ENCODE measurements at regions not wholly inside any gene's neighbourhood (a gene's known extent, or its start where the extent isn't known, plus 50 kb on each side); places are given as distances from the start of the nearest gene placed in this dataset.

DNA sequence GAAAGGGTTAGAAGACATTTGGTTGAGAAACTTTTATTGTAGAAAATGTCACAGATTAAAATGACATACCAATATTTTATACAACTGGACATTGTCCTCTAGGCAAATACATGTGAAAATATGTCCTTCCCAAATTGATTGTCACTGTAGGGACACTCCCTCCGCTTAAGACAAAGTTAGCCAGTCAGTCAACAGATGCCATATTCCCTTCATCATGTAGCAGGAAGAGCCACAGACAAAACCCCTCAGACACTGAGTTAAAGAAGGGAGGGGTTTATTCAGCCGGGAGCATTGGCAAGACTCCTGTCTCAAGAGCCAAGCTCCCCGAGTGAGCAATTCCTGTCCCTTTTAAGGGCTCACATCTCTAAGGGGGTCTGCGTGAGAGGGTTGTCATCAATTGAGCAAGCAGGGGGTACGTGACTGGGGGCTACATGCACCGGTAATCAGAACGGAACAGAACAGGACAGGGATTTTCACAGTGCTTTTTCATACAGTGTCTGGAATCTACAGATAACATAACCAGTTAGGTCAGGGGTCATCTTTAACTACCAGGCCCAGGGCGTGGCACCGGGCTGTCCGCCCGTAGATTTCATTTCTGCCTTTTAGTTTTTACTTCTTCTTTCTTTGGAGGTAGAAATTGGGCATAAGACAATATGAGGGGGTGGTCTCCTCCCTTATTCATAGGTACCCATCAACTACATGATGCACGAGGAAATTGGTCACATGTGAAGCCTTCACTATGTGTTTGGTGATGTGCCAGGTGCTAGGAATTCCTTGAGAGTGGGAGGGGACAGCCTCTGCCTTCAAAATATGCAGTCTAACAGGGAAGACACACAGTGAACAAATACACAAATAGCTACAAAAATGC is 155.7 kb upstream of the CDYL start:
- DNase-seq (ENCODE audit: low read depth in 3 of 3, low spot score in 1 of 3) = no peak

DNA sequence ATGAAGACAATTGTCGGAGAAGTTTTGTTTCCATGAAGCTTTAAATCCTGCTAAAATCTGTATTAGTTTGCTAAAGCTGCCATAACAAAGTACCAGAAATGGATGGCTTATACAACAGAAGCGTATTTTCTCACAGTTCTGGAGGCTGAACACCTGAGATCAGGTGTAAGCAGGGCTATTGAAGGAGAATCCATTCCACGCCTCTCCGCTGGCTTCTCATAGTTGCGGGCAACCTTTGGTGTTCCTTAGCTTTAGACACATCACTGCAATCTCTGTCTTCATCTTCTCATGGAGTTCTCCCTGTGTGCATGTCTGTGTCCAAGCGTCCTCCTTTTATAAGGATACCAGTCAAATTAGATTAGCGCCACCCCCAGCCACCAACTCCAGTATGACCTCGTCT is 159.9 kb upstream of the CDYL start:
- DNase-seq (ENCODE audit: low read depth in 3 of 3, low spot score in 1 of 3) = no peak

DNA sequence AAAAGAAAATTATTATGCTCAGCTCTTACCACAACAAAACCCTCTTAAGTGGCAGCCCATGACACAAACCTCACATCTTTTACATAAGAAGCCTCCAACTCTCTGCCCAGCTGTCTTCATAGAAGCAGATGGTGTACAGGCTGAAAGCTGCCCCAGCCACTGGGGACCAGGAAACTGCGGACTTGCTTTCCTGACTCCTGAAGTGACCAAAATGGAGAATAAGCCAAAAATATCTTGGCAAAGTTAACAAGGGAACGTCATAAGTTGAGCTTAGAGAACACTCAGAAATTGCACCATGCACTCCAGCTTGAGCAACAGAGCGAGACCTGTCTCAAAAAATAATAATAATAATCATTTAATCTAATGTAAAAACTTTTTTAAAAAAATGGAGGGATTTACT is 160.3 kb upstream of the CDYL start:
- no peak for DNase-seq (ENCODE audit: low read depth in 3 of 3, low spot score in 1 of 3)

DNA sequence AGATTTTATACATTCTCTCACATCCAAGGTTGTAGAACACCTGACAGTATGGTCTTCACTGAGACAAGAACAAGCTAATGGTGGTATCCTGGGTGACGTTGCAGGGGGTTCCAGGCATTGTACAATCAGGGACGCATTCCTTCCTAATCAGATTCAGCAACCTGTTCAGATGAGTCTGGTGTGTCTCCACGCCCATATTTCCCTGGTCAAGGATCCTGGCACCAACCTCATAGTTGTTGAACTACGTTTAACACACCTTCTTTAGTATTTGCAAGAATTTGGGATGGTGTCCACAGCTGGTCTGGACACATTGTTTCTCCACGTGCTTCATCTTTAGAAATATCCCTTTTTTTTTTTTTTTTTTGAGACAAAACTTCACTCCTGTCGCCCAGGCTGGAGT is 161.0 kb upstream of the CDYL start:
- no peak for DNase-seq (ENCODE audit: low read depth in 3 of 3, low spot score in 1 of 3)

DNA sequence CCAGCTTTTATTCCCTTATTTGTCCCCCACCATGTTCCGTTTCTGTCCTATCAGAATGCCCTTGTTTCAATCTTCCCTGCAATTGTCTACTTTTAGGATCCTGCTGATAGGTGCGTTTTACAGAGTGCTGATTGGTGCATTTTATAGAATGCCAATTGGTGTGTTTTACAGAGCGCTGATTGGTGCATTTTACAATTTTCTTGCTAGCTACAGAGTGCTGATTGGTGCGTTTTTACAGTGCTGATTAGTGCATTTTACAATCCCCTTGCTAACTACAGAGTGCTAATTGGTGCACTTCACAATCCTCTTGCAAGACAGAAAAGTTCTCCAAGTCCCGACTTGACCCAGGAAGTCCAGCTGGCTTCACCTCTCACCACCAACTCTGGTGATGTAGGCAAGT is 161.6 kb upstream of the CDYL start:
- no peak for DNase-seq (ENCODE audit: low read depth in 3 of 3, low spot score in 1 of 3)

DNA sequence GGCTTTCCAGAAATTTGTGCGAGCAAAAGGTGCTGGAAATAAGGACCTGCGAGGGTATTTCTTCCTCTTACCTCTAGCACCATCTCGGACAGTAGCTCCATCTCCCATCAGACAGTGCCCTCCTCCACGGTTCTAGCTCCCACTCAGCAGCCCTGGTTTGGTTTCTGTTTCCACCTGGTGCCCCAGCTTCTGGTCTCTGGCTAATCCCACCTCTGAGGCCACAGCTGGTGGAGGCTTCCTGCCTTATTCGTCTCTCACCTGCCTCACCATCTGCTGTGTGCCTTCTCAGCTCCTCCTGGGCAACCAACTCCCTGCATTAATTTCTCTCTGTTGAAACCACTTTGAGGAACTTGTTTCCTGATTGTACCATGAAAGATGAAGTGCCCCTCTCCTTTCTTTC is 162.4 kb upstream of the CDYL start:
- no peak for DNase-seq (ENCODE audit: low read depth in 3 of 3, low spot score in 1 of 3)

DNA sequence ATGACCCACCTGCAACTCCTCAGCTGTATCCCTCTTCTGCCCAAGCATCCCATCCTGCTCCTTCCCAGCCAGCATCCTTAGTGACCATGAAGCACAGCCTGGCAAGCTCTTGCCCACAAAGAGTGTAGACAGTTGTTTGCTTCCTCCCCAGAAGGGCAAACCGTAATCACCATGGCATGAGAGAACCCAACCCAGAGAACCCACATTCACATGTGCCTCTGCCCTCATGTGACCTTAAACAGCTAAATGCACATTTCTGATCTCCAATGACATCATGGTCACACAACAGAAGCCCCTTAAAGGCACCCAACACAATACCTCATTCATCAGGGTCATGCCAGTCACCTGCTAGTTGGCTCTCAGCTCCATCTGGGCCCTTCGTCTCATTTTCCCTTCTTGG is 162.8 kb upstream of the CDYL start:
- no peak for DNase-seq (ENCODE audit: low read depth in 3 of 3, low spot score in 1 of 3)

DNA sequence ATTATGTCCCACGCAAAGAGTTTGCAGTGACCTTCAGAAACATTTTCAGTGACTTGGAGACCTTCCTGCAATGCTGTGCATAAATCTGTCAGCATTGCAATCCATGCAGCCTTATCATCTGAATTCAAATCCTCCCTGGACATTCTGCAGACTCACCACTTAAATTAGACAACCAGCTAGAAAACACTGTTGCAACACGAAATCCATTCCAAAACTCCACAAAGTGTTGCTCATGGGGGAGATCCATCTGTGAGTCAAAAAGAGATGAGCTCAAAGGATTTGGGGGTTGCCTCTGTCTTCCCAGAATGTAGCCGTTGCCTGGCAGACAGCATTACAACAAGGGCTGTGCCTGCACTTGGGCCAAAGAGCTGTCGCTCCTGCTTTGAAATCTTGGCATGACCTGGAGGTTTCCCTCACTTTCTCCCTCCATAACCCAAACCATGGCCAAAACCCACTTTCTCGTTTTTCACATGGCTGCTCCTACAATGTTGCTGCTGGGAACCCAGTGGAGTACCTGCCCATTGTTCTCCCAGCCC is 163.5 kb upstream of the CDYL start:
- DNase-seq (ENCODE audit: low read depth in 3 of 3, low spot score in 1 of 3) = no peak

DNA sequence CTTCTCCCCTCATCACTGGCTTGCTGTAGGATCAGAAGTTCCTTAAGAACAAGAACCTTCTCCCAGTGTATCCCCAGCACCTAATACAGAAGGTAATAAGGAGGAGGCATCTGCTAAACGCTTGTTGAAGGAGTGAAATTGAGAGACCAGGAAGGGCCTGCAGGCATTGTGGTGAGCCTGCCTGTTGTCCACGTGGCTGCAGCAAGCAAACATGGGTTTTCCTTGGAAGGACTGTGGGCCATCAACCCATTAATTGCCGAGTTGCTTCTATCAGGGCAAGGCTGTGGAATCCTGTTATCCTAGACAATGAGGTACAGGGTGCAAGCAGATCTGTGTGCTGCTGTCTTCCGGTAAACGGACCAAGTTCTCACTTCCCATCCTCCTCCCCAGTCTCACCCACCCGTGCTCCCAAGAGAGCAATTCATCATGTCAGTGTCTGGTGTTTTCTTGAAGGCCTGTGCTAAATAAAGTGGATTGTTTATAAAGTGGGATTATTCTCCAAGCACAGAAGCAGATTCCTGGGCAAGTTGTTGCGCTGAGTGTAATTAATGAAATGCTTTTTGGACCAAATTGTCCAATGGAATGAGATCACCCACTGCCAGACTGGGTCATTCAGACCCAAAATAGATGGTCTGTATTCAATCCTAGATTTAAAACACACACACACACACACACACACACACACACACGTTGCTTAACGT is 164.6 kb upstream of the CDYL start:
- no peak for DNase-seq (ENCODE audit: low read depth in 3 of 3, low spot score in 1 of 3)

DNA sequence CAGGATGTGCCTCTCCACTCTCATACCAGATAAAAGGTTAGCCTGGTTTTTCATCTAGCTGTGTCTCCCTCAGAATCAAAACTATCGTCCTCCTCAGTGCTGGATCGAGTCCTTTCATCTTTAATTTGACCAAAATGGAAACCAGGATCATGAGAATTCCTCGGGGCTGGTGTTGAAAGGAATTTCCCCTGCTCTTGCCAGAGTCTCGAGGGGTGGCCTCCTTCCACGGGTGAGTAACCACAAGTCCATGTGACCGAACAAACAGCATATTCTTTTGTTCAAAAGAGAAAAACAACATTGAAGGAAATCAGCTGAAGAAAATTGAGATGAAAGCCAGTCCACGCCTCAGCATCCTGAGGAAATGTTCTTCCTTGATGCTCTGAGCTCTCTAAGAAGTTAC is 165.9 kb upstream of the CDYL start:
- DNase-seq (ENCODE audit: low read depth in 3 of 3, low spot score in 1 of 3) = no peak

DNA sequence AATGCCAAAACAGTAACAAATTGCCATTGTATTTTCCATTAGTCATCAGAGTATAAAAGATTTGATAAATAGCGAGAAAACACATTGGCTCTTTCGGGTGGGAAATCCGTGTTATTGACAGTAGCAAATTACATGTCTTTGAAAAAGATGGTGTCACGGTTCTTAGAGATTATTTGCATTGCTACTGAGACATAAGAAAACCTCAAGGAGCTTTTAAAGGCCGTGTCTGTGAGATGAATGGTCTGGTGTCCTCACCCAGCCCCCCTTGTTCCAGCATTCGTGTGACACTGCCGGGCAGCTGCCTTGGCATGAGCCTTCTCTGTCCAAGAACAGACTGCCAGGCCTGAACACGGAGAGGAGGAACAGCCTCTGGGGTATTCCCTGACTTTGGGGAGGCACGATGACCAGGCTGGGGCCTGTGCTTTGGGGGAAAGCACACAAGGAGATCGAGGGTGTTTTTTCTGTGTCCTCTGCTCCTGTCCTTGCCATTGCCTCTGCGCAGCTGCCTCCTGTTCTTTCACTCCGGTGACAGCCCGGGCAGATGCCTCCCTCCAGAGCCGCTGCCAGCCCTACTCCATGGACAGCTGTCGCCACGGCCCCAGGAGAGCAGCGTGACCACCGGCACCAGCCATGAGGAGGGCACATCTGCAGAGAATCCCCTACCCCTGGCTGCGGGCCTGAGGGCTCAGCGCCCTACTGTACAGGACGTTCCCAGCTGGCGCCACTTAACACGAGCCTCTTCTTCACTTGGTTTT is 167.7 kb upstream of the CDYL start:
- no peak for DNase-seq (ENCODE audit: low read depth in 3 of 3, low spot score in 1 of 3)

DNA sequence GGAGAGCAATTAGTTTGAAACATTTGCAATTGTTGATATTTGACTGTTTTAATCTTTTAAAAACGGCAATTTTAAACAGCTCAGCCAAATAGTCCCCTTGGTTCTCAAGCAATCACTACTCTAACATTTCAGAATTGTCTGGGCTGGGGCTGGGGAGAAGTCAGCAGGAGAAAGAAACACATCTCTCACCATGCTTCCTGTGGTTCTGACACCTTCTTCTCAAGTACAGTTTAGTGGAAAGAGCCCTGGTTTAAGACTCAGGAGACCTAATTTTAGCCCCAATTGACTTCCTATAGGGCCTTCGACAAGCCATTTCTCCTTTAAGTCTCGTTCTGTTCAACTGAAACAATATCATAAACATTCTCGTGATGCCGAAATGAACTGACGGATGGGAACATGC is 168.4 kb upstream of the CDYL start:
- no peak for DNase-seq (ENCODE audit: low read depth in 3 of 3, low spot score in 1 of 3)

DNA sequence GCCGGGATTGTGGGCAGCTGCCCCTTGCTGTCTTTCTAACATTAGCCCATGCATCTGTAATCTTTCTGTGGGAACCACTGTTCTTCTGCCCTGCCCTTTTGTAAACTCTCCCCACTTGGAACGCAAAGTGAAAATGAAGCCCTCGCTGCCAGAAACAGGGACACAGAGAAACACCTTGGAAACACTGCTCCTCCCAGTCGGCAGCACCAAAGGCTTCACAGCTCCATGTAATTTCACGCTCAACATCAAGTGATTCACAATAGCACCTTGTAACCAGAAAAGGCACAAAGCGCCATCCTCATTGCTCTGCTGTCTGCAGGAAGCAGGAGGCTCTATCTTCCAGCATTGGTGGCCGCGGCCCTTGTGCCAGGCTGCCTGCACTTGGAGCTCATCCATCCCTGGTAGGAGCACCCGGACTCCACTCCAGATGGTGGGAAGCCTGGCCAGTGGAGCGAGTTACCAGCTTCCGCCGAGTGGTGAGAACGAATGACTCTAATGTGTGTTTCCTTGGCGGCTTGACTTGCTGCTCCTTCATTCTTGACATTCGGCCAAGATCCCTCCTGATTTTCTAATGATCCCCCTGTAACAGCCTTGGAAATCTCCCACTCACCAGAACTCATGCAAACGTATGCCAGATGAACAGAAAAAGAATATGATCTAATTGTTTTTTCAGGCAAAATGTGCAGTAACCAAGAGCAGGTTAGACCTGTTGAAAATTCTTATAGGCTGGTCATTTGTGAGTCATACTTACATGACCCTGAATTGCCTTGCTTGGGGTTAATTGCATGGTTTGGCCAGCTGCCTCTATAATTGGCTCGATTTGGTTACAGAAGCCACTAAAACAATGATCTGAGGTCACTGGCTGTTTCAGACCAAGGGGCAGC is 169.1 kb upstream of the CDYL start:
- no peak for DNase-seq (ENCODE audit: low read depth in 3 of 3, low spot score in 1 of 3)

DNA sequence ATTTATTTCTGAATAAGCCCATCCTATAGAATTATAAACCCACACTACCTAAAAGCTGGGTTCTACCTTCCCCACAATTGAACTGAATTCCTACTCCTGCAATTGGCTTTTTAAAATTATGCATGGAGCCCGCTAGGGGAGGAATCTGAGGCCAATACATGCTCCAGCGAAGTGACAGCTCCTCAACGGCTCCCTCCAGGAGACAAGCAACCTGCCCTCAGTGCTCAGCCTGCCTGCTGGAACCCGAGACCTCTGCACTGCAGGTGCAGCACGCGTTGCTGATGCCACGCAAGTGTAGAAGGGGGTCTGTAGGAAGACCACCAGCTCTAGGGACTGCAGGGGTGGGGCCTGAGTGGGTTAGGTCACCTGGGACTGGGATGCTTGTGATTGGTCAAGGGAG is 170.2 kb upstream of the CDYL start:
- no peak for DNase-seq (ENCODE audit: low read depth in 3 of 3, low spot score in 1 of 3)

DNA sequence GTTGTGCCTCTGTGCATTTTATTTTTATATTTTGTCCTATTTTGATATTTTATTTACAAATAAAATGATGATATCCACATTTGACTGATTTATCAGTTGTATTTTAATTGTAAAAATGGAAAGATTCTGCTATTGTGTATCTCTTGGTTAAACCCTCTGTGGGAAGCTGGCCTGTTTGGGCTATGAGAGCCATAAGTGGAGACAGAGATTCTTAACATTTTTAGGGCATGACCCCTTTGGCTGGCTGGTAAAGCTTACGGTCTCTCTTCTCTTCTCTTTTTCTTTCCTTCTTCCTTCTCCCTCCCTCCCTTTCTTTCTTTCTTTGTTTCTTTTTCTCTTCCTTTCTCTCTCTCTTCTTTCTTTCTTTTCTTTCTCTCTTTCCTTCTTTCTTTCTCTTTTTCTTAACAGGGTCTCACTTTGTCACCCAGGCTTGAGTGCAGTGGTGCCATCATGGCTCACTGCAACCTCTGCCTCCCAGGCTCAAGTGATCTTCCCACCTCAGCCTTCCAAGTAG is 172.3 kb upstream of the CDYL start:
- no peak for DNase-seq (ENCODE audit: low read depth in 3 of 3, low spot score in 1 of 3)

DNA sequence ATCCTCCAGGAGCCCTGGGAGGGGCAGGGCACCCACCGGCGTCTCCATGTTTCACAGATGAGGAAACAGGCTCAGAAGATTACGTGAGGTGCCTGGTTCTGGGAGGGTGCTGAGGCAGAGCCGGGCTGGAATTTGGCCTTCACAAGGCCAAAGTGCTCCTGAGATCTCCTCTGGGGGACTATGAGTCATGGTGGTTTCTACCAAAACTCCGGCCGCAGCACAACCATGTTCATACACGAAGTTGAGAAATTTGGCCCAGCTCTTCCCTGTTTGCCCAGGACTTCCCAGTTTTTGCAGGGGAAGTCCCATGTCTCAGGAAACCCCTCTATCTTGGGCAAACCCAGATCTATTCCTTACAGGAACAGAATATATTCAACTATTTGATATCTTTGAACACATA is 172.9 kb upstream of the CDYL start:
- no peak for DNase-seq (ENCODE audit: low read depth in 3 of 3, low spot score in 1 of 3)

DNA sequence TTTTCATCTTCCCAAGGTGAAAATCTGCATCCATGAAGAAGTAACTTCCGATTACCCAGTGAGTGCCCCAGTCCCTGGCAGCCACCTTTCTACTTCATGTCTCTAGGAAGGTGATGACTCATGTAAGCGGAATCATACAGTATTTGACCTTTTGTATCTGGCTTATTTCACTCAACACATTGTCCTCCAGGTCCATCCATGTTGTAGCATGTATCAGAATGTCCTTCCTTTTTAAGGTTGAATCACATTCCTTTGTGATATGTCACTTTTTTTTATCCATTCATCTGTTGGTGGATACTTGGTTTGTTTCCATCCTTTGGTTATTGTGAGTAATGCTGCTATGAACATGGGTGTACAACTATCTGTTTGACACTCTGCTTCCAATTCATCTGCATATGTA is 176.3 kb upstream of the CDYL start:
- no peak for DNase-seq (ENCODE audit: low read depth in 3 of 3, low spot score in 1 of 3)

DNA sequence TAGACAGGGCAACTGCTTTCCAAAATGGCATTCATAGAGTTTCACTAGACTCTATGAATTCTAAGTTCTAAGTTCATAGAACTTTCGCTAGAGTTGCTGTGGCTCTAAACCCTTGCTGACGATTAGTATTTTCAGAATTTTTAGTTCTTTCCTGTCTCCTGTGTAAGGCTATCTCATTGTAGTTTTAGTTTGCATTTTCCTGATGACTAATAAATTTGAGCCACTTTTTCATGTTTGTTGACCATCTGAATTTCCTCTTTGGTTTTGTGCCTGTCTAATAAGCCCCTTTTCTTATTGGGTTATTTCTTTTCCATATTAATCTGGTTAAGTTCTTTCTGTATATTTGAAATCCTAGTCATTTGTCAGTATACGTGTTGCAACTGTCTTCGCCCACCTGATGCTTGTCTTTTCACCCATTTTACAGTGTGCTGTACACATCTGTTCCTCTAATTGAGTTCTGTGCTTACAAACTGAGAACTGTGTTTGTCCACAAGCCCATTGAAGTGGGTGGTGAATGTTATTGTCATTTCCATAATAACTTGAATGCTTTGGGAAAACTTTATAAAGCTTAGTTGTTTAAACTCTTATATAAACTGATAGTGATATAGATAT is 177.7 kb upstream of the CDYL start:
- DNase-seq (ENCODE audit: low read depth in 3 of 3, low spot score in 1 of 3) = no peak

DNA sequence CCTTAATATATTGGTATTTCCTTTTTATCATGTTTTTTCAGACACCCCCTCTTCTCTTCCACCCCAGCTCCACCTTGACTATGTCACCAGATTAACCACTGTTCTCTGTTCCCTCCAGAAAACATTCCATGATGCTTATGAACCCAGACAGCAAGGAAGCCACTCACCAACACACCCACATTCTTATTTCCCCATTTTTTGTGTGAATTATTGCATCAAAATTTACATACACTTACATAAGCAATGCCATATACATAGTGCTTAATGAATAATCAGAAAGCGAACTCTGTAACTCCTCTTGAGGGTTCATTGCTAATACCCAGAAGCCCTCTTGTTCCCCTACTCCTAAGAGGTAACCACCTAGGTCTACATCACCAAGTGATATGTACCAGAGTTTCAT is 182.3 kb upstream of the CDYL start:
- DNase-seq (ENCODE audit: low read depth in 3 of 3, low spot score in 1 of 3) = no peak

DNA sequence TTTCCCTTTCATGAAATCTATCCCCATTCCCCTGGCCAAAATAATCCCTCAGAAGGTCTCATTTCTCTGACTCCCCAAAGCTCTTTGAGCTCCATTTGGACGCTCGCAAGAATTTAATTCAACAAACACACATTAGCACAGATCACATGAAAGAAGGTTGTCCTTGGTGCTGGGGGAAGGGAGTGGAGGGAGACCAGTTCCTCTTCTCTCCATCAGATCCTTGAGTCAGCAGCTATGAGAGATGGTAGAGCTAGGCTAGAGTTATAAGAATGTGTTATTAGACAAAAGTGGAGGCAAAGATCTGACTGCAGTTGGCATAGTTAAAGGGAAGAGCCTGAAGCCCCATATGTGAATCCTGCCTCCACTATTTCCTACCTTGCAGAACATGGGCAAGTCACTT is 184.2 kb upstream of the CDYL start:
- no peak for DNase-seq (ENCODE audit: low read depth in 3 of 3, low spot score in 1 of 3)
